ENCODE measurements at regions not wholly inside any gene's neighbourhood (a gene's known extent, or its start where the extent isn't known, plus 50 kb on each side); places are given as distances from the start of the nearest gene placed in this dataset.
"Not testable (repeated sequence)": the region's sequence is repeated elsewhere in the genome, so short reads cannot be mapped to it uniquely, and the experiment has no call there.

- no peak for DNase-seq (ENCODE audit: low read depth)
Observed at GRCh38 chr17:53765609-53766008, 57.1 kb upstream of the KIF2B start.

- DNase-seq (ENCODE audit: low read depth): no peak
Observed at GRCh38 chr17:53765129-53765528, 57.6 kb upstream of the KIF2B start.

DNA sequence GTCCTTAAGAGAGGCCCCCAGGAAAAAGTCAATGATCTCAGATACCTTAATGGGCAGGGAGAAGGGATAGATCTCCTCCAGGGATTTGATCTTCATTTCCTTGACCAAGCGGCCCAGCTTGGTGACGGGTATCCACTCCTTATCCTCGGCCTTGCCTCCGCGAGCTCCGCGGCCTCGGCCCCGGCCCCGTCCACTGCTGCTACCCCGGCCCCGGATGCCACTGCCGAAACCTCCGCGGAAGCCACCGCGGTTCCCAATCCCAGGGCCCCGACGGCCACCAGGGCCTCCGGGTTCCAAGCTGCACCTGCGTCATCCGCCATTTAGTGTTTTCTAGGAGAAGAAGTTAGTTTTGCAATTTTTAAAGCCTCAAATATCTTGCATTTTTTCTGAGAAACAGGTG is 65.2 kb upstream of the KIF2B start:
- no peak for DNase-seq (ENCODE audit: low read depth)

DNA sequence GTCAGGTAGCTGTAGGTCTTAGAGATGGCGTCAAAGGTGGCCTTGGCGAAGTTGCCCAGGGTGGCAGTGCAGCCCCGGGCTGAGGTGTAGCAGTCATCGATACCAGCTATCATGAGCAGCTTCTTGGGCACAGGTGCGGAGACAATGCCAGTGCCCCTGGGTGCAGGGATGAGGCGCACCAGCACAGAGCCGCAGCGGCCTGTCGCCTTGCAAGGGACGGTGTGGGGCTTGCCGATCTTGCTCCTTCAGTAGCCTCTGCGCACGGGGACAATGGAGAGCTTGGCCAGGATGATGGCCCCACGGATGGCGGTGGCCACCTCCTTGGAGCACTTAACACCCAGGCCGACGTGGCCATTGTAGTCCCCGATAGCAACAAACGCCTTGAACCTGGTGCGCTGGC is 65.6 kb upstream of the KIF2B start:
- DNase-seq (ENCODE audit: low read depth): not testable (repeated sequence)

GRCh38 chr17:53749178-53749577 is 73.5 kb upstream of the KIF2B start:
- DNase-seq (ENCODE audit: low read depth): no peak

DNA sequence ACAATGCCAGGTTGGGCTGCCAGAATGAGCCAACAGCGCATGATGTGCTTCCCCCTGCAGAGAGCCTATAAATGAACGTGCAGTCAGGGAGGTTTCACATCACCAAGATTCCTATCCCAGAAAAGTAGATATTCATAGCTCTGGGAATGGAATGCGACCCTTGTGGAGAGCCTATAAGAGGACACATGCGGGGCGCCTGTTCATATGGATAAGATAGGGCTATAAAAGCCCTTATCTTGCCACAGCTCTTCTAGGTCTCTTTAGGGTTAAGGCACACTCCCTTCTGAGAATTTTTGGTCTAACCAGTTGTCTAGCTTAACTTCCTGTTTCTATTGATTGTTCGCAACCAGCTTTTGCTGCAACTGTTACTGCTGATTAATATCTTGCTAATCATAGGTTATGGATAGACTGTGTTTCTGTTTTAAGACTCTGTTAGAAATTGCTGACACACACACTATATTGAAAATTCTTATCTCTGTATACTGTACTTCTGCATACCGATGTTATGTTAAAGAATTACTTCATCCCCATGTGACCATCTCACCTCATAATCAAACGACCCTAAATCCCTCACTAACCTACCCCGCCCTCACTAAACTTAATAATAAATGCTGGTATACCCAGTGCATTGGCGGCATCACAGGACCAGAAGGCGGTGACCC is 74.4 kb upstream of the KIF2B start:
- not testable (repeated sequence) for DNase-seq (ENCODE audit: low read depth)

DNA sequence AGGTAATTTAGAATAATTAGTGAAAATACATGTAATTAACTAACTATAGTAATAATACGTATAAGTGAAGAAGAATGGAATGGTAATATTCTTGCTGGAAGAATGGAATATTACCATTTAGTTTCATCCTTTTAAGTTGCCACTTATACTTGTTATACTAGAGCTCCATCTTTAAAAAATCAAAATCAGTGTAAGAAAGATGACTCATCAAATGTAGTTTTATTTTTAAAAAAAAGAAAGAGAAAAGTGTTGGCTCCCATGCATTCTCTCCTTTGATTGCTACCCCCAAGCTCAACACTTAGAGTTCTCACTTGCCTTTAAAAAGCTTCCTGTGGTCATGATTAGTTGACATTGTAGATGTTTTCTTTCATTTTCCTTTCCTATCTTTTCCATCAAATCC is 82.4 kb upstream of the KIF2B start:
- DNase-seq (ENCODE audit: low read depth): no peak

GRCh38 chr17:53736516-53737240 is 86.0 kb upstream of the KIF2B start:
- no peak for DNase-seq (ENCODE audit: low read depth)

- no peak for DNase-seq (ENCODE audit: low read depth)
Observed at GRCh38 chr17:53724726-53725125, 98.0 kb upstream of the KIF2B start.

DNA sequence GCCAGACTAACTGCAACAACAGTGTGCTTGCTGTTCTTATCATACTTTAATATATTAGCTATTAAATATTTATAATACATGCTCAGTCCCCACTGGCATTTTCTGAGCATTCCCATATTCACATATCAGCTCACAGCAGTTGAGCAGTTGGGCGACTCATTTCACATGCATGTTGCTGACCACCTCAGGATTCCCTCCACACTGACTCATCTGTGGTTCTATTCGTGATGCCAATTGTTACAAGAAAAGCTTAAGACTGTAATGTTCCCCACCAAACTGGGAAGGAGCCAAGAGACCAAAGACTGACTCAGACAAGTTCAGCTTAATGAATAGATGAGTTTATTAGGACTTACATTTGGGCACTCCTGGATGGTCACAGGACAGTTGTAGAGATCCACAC is 100.3 kb upstream of the KIF2B start:
- DNase-seq (ENCODE audit: low read depth): peak; percentile 7

DNA sequence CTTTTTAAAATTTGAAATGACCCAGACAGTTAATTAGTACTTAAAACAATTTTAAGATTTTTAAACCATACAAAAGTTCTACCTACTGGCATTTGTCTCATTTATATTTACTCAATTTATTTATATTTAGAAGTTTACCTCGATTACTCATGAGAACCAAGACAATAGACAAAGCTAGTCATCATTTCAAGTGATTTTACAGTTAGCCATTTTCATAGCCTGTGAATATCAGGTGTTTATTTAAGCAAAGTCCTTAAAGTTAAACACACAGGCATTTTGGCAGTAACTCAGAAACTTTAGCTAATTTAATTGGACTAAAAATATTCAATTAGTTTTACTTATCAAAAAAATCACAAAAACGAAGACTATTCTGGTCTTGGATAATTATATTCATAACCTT is 101.6 kb upstream of the KIF2B start:
- DNase-seq (ENCODE audit: low read depth): no peak

DNA sequence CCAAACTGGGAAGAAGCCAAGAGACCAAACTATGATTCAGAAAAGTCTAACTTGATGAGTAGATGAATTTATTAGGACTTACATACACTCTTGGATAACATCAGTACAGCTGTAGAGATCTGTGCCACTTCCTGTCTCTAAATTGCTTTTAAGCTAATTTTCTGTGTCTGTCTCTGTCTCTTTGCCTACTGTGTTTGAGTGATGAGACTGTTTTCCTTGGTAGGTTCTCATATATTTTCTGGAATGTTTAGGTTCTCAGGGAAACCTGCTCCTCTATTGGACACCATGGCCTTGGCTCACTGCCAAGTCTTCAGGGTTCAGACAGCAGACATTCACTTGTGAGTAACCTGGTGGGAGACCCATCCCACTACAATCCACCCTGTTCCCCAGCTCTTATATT is 103.5 kb upstream of the KIF2B start:
- no peak for DNase-seq (ENCODE audit: low read depth)

DNA sequence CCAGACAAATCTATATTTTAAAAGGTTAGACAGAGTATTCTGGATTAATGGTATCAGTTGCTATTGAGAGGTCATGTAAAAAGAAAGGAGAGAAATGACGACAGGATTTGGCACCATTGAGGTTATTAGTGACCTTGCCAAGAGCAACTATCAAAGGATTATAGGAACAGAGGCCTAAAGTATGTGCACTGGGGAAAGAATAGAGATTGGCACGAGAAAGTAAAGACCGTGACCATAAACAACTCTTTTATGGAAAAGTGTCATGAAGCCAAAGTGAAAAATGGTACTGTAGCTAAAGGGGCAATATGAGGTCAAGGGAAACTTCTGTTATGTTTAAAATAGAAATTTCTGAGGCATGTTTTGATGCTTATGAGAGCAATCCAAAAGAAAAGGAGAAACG is 115.2 kb upstream of the KIF2B start:
- no peak for DNase-seq (ENCODE audit: low read depth)

DNA sequence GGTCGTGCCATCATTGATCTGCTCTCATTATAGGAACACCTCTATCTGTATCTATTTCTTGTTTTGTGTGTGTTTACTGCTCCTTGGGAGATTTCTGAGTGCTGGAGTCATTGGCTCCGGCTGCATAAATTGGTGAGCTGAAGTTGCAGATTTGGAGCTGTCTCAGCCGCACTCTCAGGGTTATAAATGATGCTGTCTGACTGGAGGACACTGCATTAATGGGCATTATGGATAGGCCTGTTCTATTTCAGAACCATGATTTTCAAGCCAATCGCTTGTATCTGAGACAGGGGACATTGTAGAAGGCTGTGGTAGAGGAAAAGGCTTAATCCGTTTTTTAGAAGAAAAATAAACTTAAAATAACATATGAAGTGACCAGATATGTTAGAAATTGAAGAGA is 126.4 kb upstream of the KIF2B start:
- DNase-seq (ENCODE audit: low read depth): no peak

DNA sequence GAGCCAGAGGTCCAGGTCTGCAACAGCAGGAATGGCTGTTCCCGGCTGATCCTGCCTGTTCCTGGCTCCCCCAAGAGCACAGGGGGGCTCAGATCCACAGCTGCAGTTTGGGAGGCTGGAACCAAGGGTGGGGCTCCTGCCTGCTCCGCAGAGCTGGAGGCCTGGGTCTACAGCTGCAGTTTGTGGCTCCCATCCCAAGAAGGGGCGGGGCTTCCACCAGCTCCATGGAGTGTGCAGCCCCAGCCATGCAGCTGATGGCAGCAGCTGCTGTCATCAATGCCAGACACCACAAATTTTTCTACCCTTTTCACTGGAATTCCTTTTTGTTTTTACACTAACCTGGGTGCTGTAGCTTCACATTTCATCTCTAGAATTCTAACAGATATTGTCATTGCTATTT is 135.4 kb upstream of the KIF2B start:
- no peak for DNase-seq (ENCODE audit: low read depth)

DNA sequence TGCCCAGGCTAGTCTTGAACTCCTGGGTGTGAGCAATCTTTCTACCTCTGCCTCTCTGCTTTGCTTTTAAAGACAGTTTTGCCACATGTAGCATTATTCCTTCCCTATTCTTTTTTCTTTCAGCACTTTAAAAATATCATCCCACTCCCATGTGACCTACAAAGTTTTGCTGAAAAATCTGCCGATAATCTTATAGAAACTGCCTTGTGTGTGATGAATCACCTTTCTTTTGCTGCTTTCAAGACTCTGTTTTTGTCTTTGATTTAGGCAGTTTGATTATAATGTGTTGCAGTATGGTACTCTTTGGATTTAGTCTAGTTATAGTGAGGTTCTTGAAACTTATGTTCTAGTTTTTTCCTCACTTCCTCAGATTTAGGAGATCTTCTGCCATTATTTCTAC is 142.0 kb upstream of the KIF2B start:
- no peak for DNase-seq (ENCODE audit: low read depth)

- DNase-seq (ENCODE audit: low read depth): no peak
Observed at GRCh38 chr17:53668854-53669253, 153.9 kb upstream of the KIF2B start.

GRCh38 chr17:53662608-53663007 is 160.1 kb upstream of the KIF2B start:
- no peak for DNase-seq (ENCODE audit: low read depth)

DNA sequence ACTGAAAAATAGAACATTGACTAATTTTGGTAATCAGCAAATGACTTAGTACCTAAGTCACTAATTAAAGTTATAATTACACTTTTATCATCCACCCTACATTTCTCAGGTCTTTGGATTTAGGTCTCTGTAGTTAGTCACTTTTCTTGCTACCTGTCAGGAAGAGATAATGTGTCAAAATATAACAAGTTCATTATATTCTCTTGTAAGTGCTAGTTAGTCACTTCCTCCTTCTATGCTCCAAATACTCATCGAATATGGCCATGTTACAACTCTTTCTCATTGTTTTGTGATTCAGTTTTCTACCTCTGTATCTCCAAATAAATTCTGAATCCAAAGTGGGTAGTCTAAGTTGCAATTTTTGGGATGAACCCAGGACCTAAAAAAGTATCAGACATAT is 163.5 kb upstream of the KIF2B start:
- DNase-seq (ENCODE audit: low read depth): no peak

DNA sequence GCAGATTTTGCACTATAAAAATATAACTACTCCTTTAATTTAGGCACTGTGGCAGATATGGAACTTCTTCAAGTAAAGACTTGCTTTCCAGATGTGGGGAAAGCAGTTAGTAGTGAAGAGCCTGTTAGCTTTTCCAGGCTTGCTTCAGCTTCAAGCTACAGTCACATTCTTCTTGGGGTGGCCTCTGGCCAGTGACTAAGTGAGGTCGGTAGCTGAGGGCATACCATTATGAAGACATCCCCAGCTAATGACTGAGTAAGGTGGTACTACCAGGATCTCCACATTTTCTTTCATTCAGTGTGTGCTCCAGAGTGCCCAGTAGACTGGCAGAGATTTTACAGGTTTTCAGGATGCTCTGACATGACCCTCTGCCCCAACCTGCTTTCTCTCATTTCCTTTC is 167.1 kb upstream of the KIF2B start:
- no peak for DNase-seq (ENCODE audit: low read depth)

GRCh38 chr17:53649201-53649600 is 173.5 kb upstream of the KIF2B start:
- DNase-seq (ENCODE audit: low read depth): no peak

- no peak for DNase-seq (ENCODE audit: low read depth)
Observed at GRCh38 chr17:53646835-53647234, 175.9 kb upstream of the KIF2B start.

GRCh38 chr17:53640808-53641207 is 181.9 kb upstream of the KIF2B start:
- no peak for DNase-seq (ENCODE audit: low read depth)

DNA sequence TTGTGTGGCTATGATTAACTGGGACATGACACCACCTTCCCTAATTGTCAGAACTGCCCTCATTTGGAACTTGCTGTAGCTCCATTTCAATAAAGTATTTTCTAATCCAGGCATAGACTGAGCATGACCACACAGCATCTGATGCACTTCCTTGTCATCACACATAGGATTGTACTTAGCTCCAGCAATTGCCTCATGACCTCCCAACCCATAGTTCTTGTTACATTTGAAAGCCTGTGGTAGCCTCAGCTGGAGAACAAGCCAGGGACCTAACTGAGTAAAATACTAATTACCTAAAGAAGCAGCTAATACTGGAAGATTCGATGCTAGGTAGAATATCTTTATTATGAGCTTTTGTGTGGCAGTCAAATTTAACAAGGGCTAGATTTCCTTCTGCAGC is 187.3 kb upstream of the KIF2B start:
- DNase-seq (ENCODE audit: low read depth): no peak

Data from Daoy (cell line).